ENCODE measurements at regions not wholly inside any gene's neighbourhood (a gene's known extent, or its start where the extent isn't known, plus 50 kb on each side); places are given as distances from the start of the nearest gene placed in this dataset.

DNA sequence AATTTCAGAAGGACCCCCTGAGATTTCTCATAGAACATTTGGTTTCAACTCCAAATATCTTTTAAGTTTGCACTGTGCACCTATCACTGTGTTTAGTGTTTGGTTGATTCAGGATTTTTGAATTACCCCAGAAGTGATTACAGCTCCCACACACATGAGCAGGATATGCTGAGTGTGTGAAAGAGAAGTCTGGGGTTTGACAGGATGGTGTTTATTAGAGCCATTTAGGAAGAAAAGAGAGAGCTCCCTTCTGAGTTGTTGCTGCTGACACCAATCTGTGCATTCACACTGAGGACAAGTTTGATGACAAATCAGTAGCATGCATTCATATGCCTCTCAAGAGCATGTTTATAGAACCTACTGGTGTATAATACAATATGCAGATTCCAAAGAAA lies 118.1 kb downstream of the RPL22L1 start:
- no peak for DNase-seq

DNA sequence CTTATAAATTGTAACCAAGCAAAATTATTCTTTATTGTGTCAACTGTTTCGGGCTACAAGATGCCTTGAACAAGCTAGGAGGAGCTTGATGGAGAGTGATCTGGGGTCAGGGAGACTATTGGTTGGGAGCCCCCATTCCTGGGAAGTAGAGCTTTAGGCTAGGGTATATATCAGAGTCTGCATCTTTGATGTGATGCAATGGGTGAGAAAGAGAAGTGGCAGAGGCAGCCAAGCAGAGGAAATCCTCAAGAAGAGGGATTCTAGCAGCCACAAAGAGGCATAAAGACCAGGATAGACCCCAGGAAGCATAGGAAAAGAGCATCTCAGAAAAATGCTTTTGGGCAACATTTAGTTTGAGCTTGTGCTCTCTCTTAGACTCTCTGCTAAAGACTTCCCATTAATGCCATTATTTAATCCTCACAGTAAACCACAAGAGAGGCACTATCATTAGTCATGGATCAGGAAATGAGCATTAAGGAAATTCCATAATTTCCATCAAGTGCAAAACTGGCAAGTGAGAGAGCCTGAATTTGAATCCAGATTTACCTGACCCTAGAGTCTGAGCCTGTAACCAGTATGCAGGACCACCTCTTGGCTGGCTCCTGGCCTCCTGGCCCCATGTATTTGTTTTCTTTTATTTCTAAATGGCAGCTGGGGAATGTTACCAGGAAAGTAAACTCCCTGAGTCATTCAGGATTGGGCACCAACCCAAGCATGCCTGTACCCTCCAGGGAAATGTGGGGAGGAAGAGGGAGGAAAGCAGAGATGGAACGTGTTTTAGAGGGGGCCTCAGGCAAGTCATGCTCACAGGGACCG lies 118.7 kb downstream of the RPL22L1 start:
- DNase-seq, result no peak

DNA sequence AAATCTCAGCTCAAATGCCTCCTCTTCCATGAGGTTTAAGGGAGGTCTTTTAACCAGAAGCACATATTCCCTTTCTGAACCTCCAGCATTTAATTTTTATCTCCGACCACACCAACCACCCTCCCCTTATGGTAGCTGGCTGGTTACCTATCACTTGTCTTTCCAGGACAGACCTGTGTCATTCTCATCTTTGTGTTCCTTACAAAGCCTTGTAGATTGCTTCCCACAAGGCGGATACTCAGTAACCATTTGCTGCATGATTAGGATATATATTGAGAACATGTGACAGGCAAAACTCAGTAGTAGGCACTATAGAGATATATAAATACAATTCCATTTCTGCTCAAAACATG lies 119.5 kb downstream of the RPL22L1 start:
- DNase-seq, result no peak

DNA sequence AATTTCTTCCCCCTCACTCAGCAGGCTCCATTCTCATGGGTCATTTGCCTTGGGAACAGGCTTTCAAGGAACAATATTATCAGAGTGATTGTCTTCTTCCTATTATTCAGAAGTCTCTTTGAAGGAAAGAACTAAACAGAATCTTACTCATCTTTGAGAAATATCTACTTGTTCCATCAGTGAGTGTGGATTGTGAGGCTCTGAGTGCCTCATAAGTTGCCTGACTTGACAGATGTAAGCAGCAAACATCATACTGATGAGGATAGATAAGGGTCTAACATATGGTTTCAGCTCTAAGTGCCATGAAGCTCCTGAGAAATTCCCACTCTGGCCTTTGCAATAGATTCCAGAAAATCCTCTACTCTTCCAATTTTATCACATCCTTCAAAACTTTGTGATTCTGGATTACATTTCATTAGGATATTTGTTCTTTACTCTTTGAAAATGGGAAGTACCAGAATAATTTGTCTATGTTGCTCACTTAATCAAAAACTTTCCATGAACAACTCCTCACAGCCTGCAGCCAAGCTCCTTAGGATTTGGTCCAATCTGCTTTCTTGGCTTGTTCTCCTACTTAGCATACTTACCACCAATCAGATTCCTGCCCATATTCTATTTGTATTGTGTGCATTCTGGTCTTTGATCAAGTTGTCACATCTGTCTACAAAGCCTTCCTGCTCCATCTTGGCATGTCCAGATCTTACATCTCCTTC lies 120.1 kb downstream of the RPL22L1 start:
- DNase-seq, result no peak

DNA sequence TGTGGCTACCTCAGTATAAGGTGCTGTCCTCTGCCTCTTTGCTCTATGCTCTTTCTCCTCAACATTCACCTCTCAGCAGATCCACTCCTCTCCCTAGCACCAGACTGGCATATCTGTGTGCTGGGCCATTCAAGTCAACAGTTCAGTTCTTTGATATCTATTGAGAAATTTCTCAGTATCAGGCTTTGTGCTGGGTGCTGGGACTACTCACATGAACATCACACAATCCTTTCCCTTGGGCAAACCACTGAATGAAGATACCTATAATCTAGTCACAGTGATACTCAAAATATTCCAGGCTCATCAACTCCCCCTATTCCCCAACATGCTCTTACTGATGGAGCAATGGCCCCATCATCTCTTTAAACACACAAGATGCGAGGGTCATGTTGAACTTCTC lies 120.8 kb downstream of the RPL22L1 start:
- no peak for DNase-seq

DNA sequence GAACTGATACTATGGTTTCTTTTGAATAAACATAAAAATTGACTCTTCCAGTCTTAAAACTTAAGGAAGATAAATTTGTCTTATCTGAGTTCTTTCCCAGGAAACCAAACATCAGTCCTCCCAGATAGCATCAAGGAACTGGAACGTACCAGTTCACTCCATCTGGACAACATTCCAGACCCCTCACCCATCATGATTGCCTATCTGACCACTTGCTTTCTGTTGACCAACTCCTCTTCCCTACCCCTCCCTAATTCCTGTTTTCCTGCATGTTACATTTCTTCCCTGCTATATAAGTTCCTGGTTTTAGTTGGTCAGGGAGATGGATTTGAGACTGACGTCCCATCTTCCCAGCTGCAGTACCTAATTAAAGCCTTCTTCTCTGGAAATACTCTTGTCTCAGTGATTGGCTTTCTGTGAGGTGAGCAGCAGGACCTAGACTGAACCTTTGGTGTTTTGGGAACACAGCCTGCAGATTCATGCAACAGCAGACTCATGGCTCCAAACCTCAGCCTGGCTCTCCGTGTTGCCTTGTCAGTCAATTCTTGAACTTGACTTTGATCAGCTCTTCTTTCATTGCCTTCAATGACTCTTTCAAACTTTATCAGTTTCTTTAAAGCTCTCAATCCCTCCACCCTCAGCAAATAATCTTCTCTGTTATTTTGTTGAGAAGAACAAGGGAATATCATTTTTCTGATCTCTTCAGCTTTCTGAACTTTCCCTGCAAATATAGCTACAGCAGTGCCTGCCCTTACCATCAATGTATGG lies 123.6 kb downstream of the RPL22L1 start:
- no peak for DNase-seq

DNA sequence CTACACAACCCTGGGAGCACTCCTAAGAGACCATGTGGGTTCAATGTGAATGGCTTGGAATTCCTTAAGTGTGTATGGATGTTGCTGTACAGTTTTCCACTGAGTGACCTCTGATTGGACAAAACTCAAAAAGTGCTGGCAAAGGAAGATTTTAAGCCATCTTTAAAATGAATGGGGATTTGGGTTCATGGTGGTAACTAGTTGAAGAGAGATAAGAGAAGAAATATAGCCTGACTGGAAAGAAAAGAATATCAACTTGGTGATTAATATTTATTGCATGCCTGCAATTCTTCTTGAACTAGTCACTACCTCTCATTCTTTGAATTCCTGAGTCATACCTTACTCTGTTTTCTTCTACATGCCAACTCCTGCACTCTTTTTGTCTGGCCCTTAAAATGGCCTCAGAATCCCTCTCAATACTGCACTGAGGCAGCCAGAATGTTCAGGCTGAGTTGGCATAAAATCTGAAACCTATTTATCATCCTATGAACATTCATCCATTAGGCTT lies 124.7 kb downstream of the RPL22L1 start:
- no peak for DNase-seq

DNA sequence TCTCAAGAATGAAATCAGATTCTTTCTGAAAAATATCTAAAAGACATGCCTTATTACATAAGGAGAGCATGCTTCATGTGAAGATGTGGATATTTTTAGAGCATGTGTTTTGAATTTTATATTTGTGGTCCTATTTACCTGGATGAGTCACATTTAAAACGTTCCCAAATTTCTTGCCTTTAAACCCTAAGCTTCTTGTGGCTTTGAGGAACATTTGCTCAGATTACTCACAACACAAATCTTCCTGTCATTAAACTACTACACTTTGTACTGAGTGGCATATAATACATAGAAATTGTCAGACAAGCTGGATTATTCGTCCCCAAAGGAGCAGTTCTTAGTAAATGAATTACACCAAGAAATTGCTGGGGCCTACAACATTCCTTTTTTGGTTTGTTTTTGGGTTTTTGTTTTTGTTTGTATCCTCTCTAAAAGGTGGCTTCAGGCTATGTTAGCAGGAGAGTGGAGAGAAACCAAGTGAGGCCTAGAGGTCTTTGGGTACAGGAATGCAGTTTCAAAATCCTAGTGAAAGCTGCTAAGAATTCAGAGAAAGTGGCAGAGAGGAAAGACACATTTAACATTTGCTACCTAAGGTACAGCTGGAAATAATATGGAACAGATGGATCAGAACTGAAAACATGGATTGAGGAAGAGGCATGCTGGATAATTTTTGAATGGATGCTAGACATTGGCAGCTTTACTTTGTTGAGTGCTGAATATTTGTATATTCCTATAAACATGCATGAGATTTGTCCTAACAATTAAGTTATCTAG lies 128.1 kb downstream of the RPL22L1 start:
- no peak for DNase-seq

DNA sequence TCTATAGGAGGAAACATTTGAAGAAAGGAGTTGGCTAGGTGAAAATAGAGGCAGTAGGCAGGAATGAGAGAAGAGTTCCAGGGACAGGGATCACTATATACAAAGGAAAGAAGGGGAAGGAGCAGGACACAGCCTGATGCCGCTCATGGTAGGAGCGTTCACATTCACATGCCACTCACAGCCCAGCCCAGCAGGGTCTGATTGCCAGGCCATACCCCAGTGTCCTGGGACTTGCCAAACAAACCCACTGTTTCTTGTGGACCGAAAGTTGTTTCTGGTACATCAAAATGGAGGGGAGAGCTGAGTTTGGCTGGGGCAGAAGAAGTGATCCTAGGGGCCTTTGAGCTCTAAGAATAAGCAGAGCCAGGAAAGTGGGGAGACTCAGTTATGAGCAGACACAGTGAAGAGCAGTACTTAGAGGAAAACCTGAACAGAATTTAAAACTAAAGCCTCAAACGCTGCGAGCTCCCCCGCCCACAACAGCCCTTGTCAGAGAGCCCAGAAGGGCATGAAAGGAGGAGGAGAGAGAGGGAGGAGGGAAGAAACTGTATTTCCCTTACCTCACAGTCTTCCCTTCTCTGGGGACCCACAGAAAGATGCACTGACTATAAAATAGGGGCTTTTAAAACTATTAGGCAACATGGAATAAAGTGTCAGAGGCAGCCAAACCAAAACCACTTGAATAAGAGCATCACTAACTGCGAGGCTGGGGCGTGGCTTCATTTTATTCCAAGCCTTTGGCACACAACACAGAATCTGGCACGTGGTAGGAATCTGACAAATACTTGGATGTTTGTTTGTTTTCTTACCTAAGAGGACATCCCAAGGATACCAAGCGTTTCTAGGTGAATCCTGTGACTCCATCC lies 129.0 kb downstream of the RPL22L1 start:
- DNase-seq, result no peak

DNA sequence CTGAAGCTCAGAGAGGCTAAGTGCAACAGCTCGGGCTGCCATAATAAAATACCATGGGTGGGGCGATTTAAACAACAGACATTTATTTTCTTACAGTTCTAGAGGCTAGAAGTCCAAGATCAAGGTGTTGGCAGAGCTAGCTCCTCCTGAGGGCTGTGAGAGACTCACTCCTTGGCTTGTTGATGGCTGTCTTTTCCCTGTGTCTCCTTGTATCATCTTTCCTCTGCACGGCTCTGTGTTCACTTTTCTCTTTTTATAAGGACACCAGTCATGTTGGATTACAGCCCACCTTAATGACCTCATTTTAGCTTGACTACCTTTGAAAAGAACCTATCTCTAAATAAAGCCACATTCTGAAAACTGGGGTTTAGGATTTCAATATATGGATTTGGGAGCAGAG lies 129.7 kb downstream of the RPL22L1 start:
- DNase-seq, result no peak

DNA sequence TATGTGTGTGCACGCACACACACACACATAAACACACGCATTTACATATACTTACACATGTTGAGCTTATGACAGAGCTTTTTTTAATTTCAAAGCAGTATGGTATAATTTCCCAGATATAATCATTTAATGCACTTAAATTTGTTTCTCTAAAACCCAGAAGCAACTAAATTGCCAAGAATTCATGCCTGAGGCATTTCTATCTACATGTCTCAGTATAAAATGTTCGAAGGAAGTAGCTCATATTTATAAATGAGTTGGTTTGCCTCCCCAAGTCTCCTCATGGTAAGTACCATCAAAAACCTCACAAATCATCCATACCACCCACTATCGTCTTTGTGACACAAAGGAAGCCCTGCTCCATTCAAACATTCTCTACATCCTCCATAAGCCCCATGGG lies 130.6 kb downstream of the RPL22L1 start:
- DNase-seq, result no peak

DNA sequence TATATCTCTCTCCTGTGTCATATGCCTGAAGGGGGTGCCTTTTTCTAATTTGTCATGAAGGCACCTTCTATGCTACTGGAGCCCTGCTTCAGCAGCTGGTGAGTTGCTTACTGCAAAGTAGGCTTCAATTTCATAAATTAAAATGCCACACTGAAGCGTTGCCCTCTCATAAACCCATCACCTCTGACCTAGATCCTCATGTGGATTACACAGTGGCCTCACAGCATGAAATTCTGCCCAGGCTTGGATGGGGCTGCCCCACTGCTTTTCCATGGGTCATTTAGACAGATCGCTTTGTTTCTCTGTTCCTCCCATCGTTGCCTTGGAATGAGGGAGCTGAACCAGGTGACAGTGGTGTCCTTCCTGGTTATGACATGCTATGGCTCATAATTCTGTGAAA lies 131.2 kb downstream of the RPL22L1 start:
- no peak for DNase-seq

DNA sequence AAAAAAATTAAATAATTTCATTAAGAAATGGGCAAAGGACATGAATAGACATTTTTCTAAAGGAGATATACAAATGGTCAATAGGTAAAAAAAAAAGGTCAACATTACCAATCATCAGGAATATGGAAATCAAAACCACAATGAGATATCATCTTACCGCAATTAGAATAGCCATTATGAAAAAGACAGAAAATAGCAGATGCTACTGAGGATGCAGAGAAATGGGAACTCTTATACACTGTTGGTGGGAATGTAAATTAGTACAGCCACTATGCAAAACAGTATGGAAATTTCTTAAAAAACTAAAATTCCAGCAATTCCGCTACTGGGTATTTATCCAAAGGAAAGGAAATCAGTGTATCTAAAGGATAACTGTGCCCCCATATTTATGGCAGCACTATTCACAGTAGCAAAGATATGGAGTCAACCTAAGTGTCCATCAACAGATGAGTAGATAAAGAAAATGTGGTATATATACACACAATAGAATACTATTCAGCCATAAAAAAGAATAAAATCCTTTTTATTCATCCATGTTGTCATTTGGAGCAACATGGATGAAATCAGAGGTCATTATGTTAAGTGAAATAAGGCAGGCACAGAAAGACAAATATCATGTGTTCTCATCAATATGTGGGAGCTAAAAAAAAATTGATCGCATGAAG lies 132.4 kb downstream of the RPL22L1 start:
- DNase-seq, result no peak

DNA sequence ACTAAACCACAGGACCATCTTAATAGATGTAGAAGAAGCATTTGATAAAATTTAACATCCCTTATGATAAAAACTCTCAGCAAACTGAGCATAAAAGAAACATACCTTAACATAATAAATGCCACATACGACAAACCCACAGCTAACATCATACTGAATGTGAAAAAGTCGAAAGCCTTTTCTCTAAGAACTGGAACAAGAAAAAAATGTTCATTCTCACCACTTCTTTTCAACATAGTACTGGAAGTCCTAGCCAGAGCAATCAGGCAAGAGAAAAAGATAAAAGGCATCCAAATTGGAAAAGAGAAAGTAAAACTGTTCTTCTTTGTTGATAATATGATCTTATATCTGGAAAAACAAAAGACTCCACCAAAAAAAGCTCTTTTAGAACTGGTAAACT lies 134.2 kb downstream of the RPL22L1 start:
- no peak for DNase-seq

DNA sequence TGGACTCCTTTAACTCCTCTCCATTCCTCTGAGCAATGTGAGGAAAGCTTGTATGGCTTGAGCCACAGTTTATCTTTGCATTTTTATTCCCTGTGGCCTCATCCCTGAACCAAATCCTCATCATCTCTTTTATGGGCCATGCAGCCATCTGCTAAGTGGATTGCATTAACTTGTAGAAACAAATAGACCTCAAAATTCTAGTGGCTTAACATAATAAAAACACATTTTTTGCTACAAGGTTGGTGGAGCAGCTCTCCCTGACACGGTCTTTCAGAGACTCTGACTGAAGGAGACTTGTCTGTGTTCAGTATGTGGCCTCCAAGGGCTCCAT lies 135.3 kb downstream of the RPL22L1 start:
- no peak for DNase-seq

DNA sequence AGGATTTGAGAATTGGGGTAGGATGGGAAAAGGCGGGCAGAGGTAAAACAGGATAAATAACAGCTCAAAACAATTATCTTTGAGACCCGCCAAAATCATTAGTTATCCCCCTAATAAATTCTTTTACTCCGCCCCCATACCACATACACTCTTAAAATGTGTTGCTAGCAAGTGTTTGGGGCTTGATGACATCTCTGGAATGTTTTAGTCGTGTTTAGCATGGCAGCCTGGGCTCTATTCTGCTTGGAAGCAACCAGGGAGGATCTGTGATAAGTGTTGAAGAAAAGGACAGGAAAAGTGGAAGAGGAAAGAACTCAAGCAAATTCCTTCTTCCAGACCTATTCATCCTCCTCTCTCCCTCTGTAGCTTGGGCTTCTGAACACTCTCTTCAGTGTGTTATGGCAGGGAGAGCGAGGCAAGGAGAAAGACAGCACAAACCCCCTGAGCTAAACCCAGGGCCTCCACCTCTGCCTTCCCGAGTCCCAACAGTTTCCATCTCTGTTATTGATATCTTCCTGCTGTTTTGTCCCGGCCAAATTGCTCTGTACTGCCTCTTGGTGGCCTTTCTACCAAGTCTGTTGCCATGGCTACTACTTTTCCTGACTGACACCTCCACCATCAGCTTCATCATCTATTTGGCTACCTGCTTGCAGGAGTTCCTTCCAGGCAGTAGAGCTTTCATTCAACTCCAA lies 135.8 kb downstream of the RPL22L1 start:
- DNase-seq, result no peak

DNA sequence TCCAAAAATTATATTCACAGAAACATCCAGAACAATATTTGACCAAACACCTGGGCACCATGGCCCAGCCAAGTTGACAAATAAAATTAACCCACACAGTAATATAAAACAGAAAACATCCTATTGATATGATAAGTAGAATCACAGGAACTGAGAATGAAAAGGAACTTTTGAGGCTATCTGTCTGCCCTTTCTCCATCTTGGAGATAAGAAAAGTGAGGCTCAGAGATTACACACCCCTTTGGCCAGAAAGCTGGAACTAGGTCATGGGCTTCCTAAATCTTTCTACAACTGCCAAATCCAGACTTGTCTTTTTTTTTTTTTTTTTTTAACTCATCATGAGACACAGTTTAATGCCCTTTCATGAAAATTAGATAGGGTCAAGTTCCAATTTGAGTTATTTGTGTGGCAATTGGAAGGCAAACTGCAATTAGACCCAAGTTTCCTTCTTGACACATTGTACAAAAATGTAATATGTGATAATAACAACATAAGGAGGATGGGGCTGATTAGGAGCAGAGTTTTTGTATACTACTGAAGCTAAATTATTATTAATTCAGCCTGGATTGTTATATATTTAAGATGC lies 137.2 kb downstream of the RPL22L1 start:
- DNase-seq, result no peak

DNA sequence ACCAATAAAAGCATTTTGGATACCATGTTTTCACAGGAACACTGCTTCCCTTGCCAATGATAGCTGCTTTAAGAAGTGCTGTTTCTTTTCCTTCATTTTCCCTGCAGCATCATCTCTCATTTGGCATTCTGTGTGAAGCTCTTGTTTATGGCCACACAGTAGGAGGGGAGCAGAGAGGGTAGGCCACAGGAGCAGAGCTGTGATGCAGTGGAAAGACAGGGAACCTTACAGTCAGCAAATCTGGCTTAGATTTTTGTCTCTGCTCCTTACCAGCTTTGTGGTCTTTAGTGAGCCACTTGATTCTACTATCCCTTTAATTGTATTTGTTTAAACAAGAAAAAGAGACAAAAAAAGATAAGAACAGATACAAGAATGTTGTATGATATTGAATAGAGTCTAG lies 138.7 kb downstream of the RPL22L1 start:
- no peak for DNase-seq

DNA sequence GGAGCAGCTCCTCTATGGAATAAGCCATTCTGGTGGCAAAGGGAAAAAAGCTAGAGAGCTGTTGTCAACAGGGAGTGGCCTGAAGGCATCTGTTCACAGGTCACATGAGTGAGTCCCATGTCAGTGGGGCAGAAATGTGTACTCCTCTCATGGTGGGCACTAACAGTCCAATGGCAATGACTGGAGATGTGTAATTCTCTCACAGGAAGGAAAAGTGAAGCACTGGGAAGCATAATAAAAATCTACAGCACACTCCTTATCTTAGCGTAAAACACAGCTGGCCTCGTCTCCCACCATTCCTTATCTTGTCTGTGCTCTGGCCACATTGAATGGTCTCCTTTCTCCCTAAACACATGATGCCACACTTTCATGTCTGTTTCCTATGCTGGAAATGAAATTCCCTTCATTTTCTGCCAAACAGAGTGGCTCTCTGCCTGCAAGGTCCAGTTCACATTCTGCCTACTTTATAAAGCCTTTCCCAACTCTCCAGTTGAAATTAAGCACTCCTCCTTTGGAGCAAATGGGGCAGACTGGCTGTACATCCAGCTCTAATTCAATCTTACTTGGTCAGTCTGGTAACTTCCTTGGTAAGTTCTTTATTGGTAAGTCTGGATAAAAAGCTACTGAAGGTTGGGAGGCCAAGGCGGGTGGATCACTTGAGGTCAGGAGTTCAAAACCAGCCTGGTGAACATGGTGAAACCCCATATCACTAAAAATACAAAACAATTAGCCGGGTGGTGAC lies 139.8 kb downstream of the RPL22L1 start:
- DNase-seq, result no peak

DNA sequence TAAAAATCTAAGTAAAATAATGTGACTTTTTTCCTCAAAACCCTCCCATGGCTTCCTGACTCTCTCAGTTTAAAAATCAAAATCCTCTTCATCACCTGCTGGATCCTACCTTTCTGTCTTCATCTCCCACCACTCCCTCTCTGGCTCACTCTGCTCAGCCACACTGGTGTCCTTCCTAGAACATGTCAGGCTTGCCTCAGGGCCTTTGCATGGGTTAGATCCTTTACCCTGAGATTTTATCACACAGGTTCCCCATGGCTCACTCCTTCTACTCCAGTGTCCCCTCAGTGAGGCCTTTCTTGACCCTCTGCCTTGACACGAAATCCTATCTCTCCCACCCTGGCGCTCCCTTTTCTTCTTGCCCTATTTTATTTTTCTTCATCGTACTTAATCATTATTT lies 141.8 kb downstream of the RPL22L1 start:
- DNase-seq, result no peak
